ENCODE measurements at regions not wholly inside any gene's neighbourhood (a gene's known extent, or its start where the extent isn't known, plus 50 kb on each side); places are given as distances from the start of the nearest gene placed in this dataset.
A peak's percentile ranks its signal among the peaks of the same experiment; 100 is the strongest.

DNA sequence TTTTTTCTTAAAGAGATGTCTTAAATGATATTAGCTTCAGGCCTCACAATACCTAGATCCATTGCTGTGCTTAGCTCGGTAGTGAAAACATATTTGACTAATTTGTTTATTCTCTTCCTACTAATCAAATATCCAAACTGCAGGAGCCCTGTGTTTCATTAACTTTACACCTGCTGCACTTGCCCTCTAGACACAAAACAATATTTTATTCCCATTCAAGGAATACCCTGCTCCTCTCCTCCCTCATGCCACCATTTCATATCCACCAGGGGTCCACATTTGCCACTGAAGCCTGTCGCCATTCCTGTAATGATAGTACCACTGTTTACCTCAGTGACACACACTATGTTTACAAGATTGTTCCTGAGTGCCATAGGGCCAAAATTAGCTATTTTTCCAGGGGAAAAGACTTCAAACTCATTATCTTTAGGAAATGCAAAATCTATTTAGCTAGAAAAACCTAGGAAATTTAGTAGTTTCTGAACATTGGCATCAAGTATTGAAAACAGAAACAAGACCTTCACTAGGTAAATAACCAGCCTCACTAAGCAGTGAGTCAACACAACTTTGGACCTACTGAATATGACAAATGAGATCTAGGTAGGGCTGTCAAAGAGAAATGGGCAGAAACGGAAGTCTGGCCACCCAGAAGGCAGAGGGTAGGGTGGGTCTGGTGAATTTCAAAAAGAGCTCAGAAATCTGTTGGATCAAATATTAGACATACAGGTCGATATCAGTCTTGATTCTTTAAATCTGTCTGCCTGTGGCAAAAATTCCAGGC is 134.6 kb upstream of the KCNK1 start:
- Histone ChIP-seq H3K27ac (ENCODE audit: low read depth, low read length) (no peak overlapping the region), H2AFZ (ENCODE audit: low read depth, low read length, poor library complexity, severe bottlenecking) (no peak overlapping the region), H3K36me3 (ENCODE audit: control insufficient read depth in 1 of 2, insufficient read depth in 2 of 2, low read length in 2 of 2) (no peaks in the 10 kb centered on the region), H3K4me1 (ENCODE audit: control insufficient read depth in 1 of 2, insufficient read depth in 2 of 2, low read length in 2 of 2) (no peaks in the 10 kb centered on the region), H3K9me2 (ENCODE audit: insufficient read depth) (no peaks in the 10 kb centered on the region), H4K20me1 (ENCODE audit: insufficient read depth) (no peaks in the 10 kb centered on the region), H3K4me2 (ENCODE audit: low read length) (no peak overlapping the region), H3K27me3 (ENCODE audit: insufficient read depth, low read length) (no peaks in the 10 kb centered on the region), H3K79me2 (ENCODE audit: insufficient read depth, low read length) (no peaks in the 10 kb centered on the region), H3K9ac (ENCODE audit: low read length) (no peak overlapping the region), H3K4me3 (replicated peaks in 1 of 2; ENCODE audit: low read depth in 1 of 2, low read length in 2 of 2) (no peak overlapping the region), H3K9me3 (ENCODE audit: control insufficient read depth in 1 of 2, insufficient read depth in 1 of 2, low read depth in 1 of 2, low read length in 2 of 2) (no peaks in the 10 kb centered on the region)
- intact Hi-C loops (cut with micrococcal nuclease), result no loop called here
- ChIA-PET CTCF (no interaction called here), RAD21 (ENCODE audit: low non-redundant PET in 1 of 2, low total read pairs in 2 of 2, uncharacterized antibody in 2 of 2, unreplicated experiment in 2 of 2) (no interaction called here), POLR2A (no interaction called here)
- DNase-seq (ENCODE audit: low read depth, low spot score), result no peak
- ATAC-seq, result no peak
- no TSS peak for BruUV-seq (replicated peaks)
- peak; percentile 31; the same call in 1 of the 2 replicates for TF ChIP-seq RAD21 (IDR thresholded peaks at IDR 0.05; ENCODE audit: low read depth)
- TF ChIP-seq POLR2AphosphoS5 (IDR thresholded peaks at IDR 0.05; ENCODE audit: low read depth, low read length), result no peak

DNA sequence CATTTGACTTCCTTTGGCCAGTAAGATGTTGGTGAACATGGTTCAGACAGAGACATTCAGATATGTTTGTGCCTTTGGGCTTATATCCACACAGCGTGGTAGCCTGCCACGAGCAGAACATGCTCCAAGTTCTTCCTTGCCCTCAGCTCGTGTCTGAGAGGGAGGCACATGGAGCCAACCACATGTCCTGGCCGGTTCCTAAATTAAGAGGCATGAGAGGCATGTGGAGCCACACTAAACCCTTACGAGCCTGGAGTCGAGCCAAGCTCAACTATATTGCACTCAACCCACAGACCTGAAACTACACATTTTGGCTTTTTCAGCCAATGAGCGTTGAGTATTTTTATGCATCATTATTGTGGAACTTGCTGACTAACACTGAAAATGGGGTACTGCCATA is 133.7 kb upstream of the KCNK1 start:
- CTCF ChIA-PET, result no interaction called here
- POLR2A ChIA-PET, result no interaction called here
- no peaks in the 10 kb centered on the region for H4K20me1 ChIP-seq (ENCODE audit: insufficient read depth)
- no peak overlapping the region for H3K27ac ChIP-seq (ENCODE audit: low read depth, low read length)
- H3K4me2 ChIP-seq (ENCODE audit: low read length), result no peak overlapping the region
- no peak overlapping the region for H2AFZ ChIP-seq (ENCODE audit: low read depth, low read length, poor library complexity, severe bottlenecking)
- no peak overlapping the region for H3K9ac ChIP-seq (ENCODE audit: low read length)
- no peaks in the 10 kb centered on the region for H3K9me3 ChIP-seq (ENCODE audit: control insufficient read depth in 1 of 2, insufficient read depth in 1 of 2, low read depth in 1 of 2, low read length in 2 of 2)
- no peaks in the 10 kb centered on the region for H3K36me3 ChIP-seq (ENCODE audit: control insufficient read depth in 1 of 2, insufficient read depth in 2 of 2, low read length in 2 of 2)
- TF ChIP-seq ZNF274 (IDR thresholded peaks at IDR 0.05; ENCODE audit: low read depth, low read length), result no peak
- no peak for TF ChIP-seq SIN3A (IDR thresholded peaks at IDR 0.05; ENCODE audit: low read depth)
- no peak for TF ChIP-seq EGR1 (IDR thresholded peaks at IDR 0.05; ENCODE audit: low read depth)
- TF ChIP-seq POLR2A (IDR thresholded peaks at IDR 0.05; ENCODE audit: borderline replicate concordance, extremely low read depth, insufficient read depth, insufficient read length), result no peak
- TF ChIP-seq, protein P1, sequence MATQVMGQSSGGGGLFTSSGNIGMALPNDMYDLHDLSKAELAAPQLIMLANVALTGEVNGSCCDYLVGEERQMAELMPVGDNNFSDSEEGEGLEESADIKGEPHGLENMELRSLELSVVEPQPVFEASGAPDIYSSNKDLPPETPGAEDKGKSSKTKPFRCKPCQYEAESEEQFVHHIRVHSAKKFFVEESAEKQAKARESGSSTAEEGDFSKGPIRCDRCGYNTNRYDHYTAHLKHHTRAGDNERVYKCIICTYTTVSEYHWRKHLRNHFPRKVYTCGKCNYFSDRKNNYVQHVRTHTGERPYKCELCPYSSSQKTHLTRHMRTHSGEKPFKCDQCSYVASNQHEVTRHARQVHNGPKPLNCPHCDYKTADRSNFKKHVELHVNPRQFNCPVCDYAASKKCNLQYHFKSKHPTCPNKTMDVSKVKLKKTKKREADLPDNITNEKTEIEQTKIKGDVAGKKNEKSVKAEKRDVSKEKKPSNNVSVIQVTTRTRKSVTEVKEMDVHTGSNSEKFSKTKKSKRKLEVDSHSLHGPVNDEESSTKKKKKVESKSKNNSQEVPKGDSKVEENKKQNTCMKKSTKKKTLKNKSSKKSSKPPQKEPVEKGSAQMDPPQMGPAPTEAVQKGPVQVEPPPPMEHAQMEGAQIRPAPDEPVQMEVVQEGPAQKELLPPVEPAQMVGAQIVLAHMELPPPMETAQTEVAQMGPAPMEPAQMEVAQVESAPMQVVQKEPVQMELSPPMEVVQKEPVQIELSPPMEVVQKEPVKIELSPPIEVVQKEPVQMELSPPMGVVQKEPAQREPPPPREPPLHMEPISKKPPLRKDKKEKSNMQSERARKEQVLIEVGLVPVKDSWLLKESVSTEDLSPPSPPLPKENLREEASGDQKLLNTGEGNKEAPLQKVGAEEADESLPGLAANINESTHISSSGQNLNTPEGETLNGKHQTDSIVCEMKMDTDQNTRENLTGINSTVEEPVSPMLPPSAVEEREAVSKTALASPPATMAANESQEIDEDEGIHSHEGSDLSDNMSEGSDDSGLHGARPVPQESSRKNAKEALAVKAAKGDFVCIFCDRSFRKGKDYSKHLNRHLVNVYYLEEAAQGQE (IDR thresholded peaks at IDR 0.05; ENCODE audit: low read depth), result no peak
- TF ChIP-seq TCF7L2 (IDR thresholded peaks at IDR 0.05; ENCODE audit: borderline replicate concordance, extremely low read depth, insufficient read depth, insufficient read length), result no peak
- TF ChIP-seq CBX3 (IDR thresholded peaks at IDR 0.05; ENCODE audit: low read depth), result no peak
- no peak for TF ChIP-seq ZFX (IDR thresholded peaks at IDR 0.05)
- TF ChIP-seq FOSL1 (IDR thresholded peaks at IDR 0.05; ENCODE audit: low read depth), result no peak
- TF ChIP-seq EZH2 (IDR thresholded peaks at IDR 0.05), result no peak
- no peak for TF ChIP-seq RAD21 (IDR thresholded peaks at IDR 0.05; ENCODE audit: low read depth)
- no peak for TF ChIP-seq YY1 (IDR thresholded peaks at IDR 0.05; ENCODE audit: extremely low read depth, insufficient replicate concordance, low read depth, low read length)
- ATAC-seq (no peak), DNase-seq (ENCODE audit: low read depth, low spot score) (no peak)
- no peaks in the 10 kb centered on the region for H3K79me2 ChIP-seq (ENCODE audit: insufficient read depth, low read length)
- no peak overlapping the region for H3K4me3 ChIP-seq (replicated peaks in 1 of 2; ENCODE audit: low read depth in 1 of 2, low read length in 2 of 2)
- H3K4me1 ChIP-seq (ENCODE audit: control insufficient read depth in 1 of 2, insufficient read depth in 2 of 2, low read length in 2 of 2), result no peaks in the 10 kb centered on the region
- RAD21 ChIA-PET (ENCODE audit: low non-redundant PET in 1 of 2, low total read pairs in 2 of 2, uncharacterized antibody in 2 of 2, unreplicated experiment in 2 of 2), result no interaction called here
- H3K9me2 ChIP-seq (ENCODE audit: insufficient read depth), result no peaks in the 10 kb centered on the region
- H3K27me3 ChIP-seq (ENCODE audit: insufficient read depth, low read length), result no peaks in the 10 kb centered on the region
- intact Hi-C loops (cut with micrococcal nuclease), result no loop called here
- no TSS peak for BruUV-seq (replicated peaks)
